H1 (cell line): ENCODE measurements at regions not wholly inside any gene's neighbourhood (a gene's known extent, or its start where the extent isn't known, plus 50 kb on each side); places are given as distances from the start of the nearest gene placed in this dataset.

ENCODE experiments used
- TF ChIP-seq, protein P1 (sequence below): IDR thresholded peaks from 2 replicates; pipeline ENCODE4 v1.6.1; 2011; ENCODE audit warnings: low read length, improper control_type of control experiment

GRCh38 chr16:63331111-63331510, 1294.9 kb upstream of the CDH8 start (continued):
- TF ChIP-seq, protein P1, sequence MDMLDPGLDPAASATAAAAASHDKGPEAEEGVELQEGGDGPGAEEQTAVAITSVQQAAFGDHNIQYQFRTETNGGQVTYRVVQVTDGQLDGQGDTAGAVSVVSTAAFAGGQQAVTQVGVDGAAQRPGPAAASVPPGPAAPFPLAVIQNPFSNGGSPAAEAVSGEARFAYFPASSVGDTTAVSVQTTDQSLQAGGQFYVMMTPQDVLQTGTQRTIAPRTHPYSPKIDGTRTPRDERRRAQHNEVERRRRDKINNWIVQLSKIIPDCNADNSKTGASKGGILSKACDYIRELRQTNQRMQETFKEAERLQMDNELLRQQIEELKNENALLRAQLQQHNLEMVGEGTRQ, result no peak
